Fibroblast of lung (primary cell): ENCODE measurements at regions not wholly inside any gene's neighbourhood (a gene's known extent, or its start where the extent isn't known, plus 50 kb on each side); places are given as distances from the start of the nearest gene placed in this dataset.

Experiments used
- DNase-seq, 2 donors: peaks; one replicate each; pipeline versions ENCODE4 v3.0.0 to v3.0.0-alpha.2; 2010; ENCODE audit warnings: low read depth in 2 of 2
- H2AFZ ChIP-seq: 2 replicates; pipeline ENCODE4 v1.5.1; 2012; ENCODE audit warnings: low read length, control low read depth, inconsistent platforms
- H3K27ac ChIP-seq: 2 replicates; pipeline ENCODE4 v1.5.1; 2011; ENCODE audit warnings: low read length, control low read depth; ENCODE audit not compliant: insufficient read depth
- H3K27me3 ChIP-seq: 2 replicates; pipeline ENCODE4 v1.5.1; 2011; ENCODE audit warnings: mild to moderate bottlenecking, low read length; ENCODE audit not compliant: control insufficient read depth, insufficient read depth
- H3K36me3 ChIP-seq: 2 replicates; pipeline ENCODE4 v1.5.1; 2011; ENCODE audit warnings: low read length; ENCODE audit not compliant: control insufficient read depth, insufficient read depth
- H3K4me1 ChIP-seq: 2 replicates; pipeline ENCODE4 v1.5.1; 2011; ENCODE audit warnings: low read length; ENCODE audit not compliant: control insufficient read depth, insufficient read depth; ENCODE audit errors: extremely low read depth
- H3K4me2 ChIP-seq: 2 replicates; pipeline ENCODE4 v1.5.1; 2011; ENCODE audit warnings: low read length, control low read depth; ENCODE audit not compliant: insufficient read depth; ENCODE audit errors: extremely low read depth
- H3K4me3 ChIP-seq, 4 experiments: fragments of 200-600 bp in 1 of 4; sonication (generic) in 1 of 4; replicated peaks in 1 of 4; 2 replicates each; pipeline ENCODE4 v1.5.1; 2011 to 2016; ENCODE audit warnings: low read length in 4 of 4, low read depth in 3 of 4, mild to moderate bottlenecking in 3 of 4, control low read depth in 2 of 4, inconsistent platforms in 1 of 4, mixed read lengths in 1 of 4; ENCODE audit not compliant: insufficient read depth in 1 of 4; ENCODE audit errors: control extremely low read depth in 1 of 4
- H3K79me2 ChIP-seq: 2 replicates; pipeline ENCODE4 v1.5.1; 2012; ENCODE audit warnings: mild to moderate bottlenecking, low read length, inconsistent platforms; ENCODE audit not compliant: control insufficient read depth, insufficient read depth
- H3K9ac ChIP-seq: 2 replicates; pipeline ENCODE4 v1.5.1; 2011; ENCODE audit warnings: mild to moderate bottlenecking, low read length, control low read depth; ENCODE audit not compliant: insufficient read depth
- H3K9me3 ChIP-seq: 2 replicates; pipeline ENCODE4 v1.5.1; 2012; ENCODE audit warnings: low read depth, low read length; ENCODE audit not compliant: control insufficient read depth, insufficient read depth
- H4K20me1 ChIP-seq: 2 replicates; pipeline ENCODE4 v1.5.1; 2011; ENCODE audit warnings: low read length; ENCODE audit not compliant: control insufficient read depth, insufficient read depth; ENCODE audit errors: extremely low read depth
- CTCF ChIP-seq, 2 donors: IDR thresholded peaks in 1 of 2; conservative IDR thresholded peaks in 1 of 2; 1 replicate in 1 of 2; 2 replicates in 1 of 2; pipeline ENCODE4 v1.5.1; 2011 to 2012; ENCODE audit warnings: low read length in 2 of 2, control low read depth in 1 of 2, inconsistent platforms in 1 of 2, low read depth in 1 of 2, mild to moderate bottlenecking in 1 of 2
- EZH2 ChIP-seq: IDR thresholded peaks from 2 replicates; pipeline ENCODE4 v1.5.1; 2012; ENCODE audit warnings: low read length, control low read depth, mild to moderate bottlenecking; ENCODE audit errors: missing control alignments

GRCh38 chr2:4370422-4371090 lies 667.2 kb downstream of the DCDC2C start:
- H3K9me3 ChIP-seq: no peaks in the 10 kb centered on the region
- no peak overlapping the region for H3K4me3 ChIP-seq
- no peak overlapping the region for H3K9ac ChIP-seq
- H2AFZ ChIP-seq: no peak overlapping the region
- no peak overlapping the region for H3K4me2 ChIP-seq
- DNase-seq: no peak
- no peak overlapping the region for H3K27ac ChIP-seq
- no peaks in the 10 kb centered on the region for H3K36me3 ChIP-seq
- no peaks in the 10 kb centered on the region for H3K27me3 ChIP-seq
- no peaks in the 10 kb centered on the region for H3K79me2 ChIP-seq
- H4K20me1 ChIP-seq: no peaks in the 10 kb centered on the region
- no peak for TF ChIP-seq EZH2
- TF ChIP-seq CTCF (conservative IDR thresholded peaks at IDR 0.05 in 1 of 2, IDR thresholded peaks at IDR 0.05 in 1 of 2; ENCODE audit: low read depth in 1 of 2, low read length in 2 of 2): no peak
- H3K4me1 ChIP-seq: no peaks in the 10 kb centered on the region

GRCh38 chr2:4381049-4381448 lies 677.7 kb downstream of the DCDC2C start:
- Histone ChIP-seq H3K36me3 (no peaks in the 10 kb centered on the region), H3K9me3 (no peaks in the 10 kb centered on the region), H3K4me2 (no peak overlapping the region), H3K4me1 (no peaks in the 10 kb centered on the region), H2AFZ (no peak overlapping the region), H3K79me2 (no peaks in the 10 kb centered on the region), H3K27me3 (no peaks in the 10 kb centered on the region), H4K20me1 (no peaks in the 10 kb centered on the region), H3K9ac (no peak overlapping the region), H3K27ac (no peak overlapping the region), H3K4me3 (no peak overlapping the region)
- DNase-seq: no peak
- TF ChIP-seq CTCF (conservative IDR thresholded peaks at IDR 0.05 in 1 of 2, IDR thresholded peaks at IDR 0.05 in 1 of 2; ENCODE audit: low read depth in 1 of 2, low read length in 2 of 2): no peak
- no peak for TF ChIP-seq EZH2

GRCh38 chr2:4381773-4382172 lies 678.4 kb downstream of the DCDC2C start:
- Histone ChIP-seq H3K4me2 (no peak overlapping the region), H3K27ac (no peak overlapping the region), H4K20me1 (no peaks in the 10 kb centered on the region), H3K9me3 (no peaks in the 10 kb centered on the region), H3K79me2 (no peaks in the 10 kb centered on the region), H3K9ac (no peak overlapping the region), H3K36me3 (no peaks in the 10 kb centered on the region), H2AFZ (no peak overlapping the region), H3K27me3 (no peaks in the 10 kb centered on the region), H3K4me3 (no peak overlapping the region), H3K4me1 (no peaks in the 10 kb centered on the region)
- TF ChIP-seq CTCF (conservative IDR thresholded peaks at IDR 0.05 in 1 of 2, IDR thresholded peaks at IDR 0.05 in 1 of 2; ENCODE audit: low read depth in 1 of 2, low read length in 2 of 2) (no peak), EZH2 (no peak)
- DNase-seq: no peak
